HPDE6-E6E7 (cell line): ENCODE measurements at regions not wholly inside any gene's neighbourhood (a gene's known extent, or its start where the extent isn't known, plus 50 kb on each side); places are given as distances from the start of the nearest gene placed in this dataset.
A peak's percentile ranks its signal among the peaks of the same experiment; 100 is the strongest.

ENCODE experiments used
- DNase-seq: peaks from one replicate; pipeline ENCODE4 v3.0.0; 2011; ENCODE audit warnings: missing footprints; ENCODE audit errors: extremely low spot score

DNA sequence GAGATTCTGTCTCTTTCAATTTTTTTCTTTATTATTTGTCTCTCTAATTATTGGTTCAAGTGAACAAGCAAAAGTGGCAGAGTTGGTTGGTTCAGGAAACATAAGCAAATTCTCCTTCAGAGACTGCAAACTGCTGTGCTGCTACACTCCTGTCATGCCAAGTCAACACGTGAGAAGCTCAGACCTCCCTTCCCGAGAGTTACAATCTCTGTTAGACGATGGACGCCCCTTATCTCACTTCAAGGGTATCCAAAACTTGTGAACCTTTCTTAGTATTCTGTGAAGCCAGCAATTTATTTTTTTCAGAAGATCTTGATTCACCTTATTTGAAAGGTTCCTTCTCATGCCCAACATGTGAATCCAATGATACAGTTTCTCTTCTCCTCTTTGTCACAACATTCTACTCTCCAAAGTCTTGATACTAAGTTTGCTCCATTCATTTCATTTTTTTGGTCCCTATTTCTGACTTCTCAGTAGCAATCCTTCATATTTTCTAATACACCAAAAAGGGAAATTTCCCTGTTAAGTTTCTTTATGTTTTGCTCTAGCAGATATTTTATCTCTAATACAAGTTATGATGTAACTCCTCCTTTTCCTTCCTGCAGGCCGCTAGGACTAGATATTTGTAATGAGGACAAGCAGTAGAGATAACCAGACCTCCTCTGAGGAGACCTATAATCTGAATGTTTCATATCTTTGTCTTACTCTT lies 448.8 kb upstream of the CITED2 start:
- DNase-seq: no peak

GRCh38 chr6:139821676-139822223 lies 447.3 kb upstream of the CITED2 start:
- no peak for DNase-seq

- DNase-seq: no peak
Measured at GRCh38 chr6:139820210-139820609, 445.8 kb upstream of the CITED2 start.

- no peak for DNase-seq
Measured at GRCh38 chr6:139819776-139820175, 445.3 kb upstream of the CITED2 start.

GRCh38 chr6:139812939-139813338 lies 438.5 kb upstream of the CITED2 start:
- no peak for DNase-seq

DNA sequence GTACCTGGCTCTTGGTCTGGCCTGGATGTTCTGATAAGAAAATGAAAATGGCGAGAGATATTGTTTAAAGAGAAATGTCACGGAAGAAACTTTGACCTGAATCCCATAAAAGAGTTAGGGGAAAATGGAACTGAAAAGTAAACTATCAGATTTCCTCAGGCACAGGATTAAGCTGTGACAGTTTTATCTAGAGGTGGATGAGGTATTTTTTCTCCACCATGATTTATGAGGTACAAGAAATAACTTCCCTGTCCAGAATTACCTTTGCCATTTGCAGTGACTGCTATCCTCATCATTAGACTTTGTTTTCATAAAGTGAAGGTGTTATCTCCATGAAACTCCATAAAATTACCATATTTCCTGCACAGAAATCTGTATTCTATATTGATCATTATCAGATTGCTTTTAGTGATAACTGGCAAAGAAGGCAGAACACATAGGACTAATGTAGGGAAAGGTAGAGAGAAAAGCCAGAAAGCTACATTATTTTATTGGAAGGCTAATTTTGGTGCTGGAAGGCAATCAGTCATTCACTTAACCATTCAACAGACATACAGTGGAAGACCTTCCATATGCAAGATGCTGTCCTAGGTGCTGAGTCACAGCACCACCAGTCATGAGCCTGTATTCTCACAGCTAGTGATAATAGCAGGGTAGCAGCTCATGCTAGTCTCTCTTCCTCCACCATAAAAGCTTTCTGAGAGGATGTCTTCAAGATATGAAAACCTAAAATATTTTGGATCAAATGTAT lies 427.3 kb upstream of the CITED2 start:
- no peak for DNase-seq

GRCh38 chr6:139800837-139801236 lies 426.4 kb upstream of the CITED2 start:
- DNase-seq: no peak

GRCh38 chr6:139790527-139790926 lies 416.1 kb upstream of the CITED2 start:
- no peak for DNase-seq

- DNase-seq: no peak
Measured at GRCh38 chr6:139784222-139784769, 409.8 kb upstream of the CITED2 start.

- DNase-seq: no peak
Measured at GRCh38 chr6:139779988-139780774, 405.7 kb upstream of the CITED2 start.

DNA sequence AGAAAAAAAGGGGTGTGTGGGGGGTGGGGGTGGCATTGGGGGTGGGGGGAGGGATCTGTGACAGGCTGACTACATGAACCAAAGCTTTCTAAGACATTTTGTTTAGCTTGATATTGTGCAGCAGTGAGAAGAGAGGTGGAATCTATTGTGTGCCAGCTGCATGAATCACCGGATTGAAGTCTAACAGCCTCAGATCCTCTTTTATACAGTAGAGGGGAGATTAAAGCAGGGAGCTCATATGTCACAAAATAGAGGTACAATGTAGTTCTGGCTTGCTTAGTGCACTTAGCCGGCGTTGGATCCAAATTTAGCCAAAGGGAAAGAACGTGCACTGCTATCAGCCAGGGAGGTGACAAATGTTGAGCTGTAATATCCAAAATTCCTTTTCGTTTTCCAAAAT lies 404.2 kb upstream of the CITED2 start:
- no peak for DNase-seq

DNA sequence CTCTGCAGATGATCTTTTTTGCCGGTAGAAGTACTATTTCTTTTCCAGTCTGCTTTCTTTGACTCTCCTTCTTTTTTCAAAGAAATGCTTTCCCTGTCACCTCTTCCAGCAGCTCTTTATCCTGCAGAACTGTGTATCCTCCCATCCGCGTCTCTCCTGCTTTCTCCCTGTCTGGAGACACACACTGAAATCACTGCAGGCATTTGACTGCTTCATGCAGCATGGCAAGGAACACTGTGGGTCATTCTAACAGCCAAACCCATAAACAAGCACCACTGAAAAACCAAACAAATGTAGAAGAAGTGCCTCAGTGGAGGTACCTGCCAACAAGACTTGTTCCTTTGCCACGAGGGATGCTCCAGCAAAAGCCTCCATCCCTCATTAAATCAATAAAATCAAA lies 403.7 kb upstream of the CITED2 start:
- DNase-seq: no peak

- no peak for DNase-seq
Measured at GRCh38 chr6:139777202-139777970, 402.9 kb upstream of the CITED2 start.

DNA sequence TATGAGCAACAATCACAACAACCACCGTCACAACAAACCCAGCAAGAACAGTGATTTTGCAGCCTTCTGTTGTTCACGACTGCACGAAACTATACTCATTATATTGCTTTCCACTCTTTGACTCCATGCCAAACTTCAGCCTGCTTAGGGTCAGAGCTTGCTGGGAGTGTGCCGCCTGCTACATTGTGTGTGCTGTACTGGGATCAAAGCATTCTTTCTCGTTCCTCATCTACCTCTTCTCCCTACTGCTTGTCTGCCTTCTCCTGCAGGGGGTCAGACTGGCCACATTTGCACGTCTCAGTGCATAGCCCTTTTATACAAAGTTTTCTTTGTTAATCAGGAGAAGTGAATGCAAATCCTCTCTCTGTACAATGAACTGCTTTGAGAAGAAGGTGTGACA lies 401.6 kb upstream of the CITED2 start:
- no peak for DNase-seq

DNA sequence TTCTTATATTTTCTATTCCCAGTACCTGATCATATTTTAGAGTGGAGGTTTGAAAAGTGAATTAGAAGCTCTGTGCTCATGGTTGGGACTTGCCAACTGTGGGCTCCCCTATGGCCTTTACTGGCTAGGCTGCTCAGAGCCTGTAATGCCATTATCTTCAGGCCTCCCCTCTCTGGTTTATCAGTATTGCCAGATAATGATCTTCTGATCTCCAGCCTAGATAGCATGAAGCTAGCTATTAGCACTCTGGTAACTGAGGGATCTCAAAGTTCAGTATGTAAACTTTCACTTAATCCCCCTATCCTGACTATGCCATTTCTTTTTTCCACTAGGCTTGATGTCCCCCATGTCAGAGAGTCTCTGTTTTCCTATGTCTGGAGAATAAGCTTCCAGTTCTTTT lies 393.7 kb upstream of the CITED2 start:
- DNase-seq: no peak

DNA sequence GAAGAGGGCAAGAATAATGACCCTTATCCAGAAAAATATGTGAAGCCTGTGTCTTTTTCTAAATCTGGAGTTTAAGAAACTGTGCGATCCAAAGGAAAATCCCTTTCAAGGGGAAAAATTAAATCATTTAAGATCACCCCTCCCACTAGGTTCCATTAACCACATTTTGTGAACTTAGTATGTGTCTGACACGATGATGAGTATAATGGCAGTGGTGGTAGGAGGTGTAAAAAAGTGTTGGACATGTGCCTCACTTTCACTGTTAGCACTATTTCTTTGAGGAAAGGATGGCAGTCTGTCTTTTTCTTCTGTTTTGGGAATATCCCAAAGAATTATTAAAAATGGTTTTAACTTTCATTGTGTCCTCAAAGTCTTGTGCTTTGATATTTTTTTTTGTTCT lies 392.3 kb upstream of the CITED2 start:
- no peak for DNase-seq

DNA sequence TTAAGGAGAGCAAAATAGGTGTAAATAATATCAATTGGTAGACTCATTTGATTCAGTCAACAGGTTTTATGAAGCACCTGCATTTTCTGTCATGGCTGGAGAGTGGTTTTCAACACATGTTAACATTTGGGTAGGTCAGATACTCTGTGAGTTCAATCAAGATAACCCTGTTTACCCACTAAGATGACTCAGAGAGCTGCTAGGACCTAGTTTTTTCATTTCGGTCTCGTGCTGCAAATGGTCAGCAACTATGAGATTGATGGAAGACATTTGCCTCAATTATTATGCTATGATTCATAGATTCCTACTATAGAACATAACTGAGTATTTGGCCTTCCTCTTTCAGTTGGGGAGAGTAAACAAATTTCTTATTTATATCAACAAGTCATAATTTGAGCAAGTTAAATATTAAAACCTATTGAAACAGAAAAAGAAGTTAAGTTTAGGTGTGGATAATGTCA lies 391.4 kb upstream of the CITED2 start:
- DNase-seq: peak; percentile 38

DNA sequence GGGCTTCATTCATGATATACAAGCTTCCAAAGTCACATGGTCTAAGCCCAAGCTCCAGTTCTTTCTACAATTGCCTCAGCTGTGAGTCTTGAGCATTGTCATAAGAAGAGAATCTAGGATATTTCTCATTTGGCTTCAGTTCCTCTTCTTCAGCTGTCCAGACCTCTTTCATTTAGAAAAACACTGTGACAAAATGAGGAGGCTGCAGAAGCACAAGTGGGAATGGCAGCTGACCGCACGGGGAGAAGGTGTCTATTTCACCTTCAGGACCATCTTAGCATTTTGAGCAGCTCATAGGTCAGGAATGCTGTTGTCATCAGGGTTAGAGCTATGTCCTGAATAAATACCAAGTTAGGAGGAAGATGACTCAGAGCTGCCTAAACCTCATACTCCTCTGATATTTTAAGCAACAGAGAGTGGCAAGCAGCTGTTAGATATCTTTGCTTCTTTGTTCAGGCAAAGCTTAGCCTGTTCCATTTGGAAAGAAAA lies 390.1 kb upstream of the CITED2 start:
- DNase-seq: peak; percentile 58

DNA sequence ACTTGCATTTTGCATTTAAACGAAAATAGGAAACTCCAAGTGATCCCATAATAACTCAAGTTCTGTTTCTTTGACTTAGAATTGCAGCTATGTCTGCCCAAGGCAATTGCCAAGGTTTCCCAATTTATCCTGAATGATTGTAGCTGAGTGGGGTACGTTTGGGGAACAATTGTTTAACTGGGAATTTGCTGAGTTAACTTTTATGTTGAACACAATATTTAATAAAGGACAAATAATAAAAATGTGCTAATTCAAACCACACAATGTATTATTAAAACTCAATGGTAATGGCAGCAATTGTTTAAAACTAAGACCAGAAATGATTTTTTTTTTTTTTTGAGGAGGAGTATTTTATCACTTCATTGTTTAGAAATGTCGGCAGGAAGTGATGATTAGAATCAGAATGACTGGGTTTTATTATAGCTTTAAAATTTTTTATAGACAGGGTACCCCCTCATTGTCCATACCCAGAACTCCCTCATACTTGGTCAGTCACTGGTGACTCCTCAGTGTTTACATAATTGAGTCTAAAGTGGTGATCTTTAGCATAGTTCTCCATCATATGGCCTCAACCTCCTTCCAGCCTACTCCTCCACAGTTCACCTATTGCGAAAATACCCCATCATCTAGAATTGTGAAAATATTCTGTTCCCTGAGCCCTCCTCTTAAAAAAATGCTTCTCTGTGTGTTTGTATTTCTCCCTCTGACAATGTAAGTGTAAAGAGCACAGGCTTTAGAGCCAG lies 389.2 kb upstream of the CITED2 start:
- DNase-seq: no peak

DNA sequence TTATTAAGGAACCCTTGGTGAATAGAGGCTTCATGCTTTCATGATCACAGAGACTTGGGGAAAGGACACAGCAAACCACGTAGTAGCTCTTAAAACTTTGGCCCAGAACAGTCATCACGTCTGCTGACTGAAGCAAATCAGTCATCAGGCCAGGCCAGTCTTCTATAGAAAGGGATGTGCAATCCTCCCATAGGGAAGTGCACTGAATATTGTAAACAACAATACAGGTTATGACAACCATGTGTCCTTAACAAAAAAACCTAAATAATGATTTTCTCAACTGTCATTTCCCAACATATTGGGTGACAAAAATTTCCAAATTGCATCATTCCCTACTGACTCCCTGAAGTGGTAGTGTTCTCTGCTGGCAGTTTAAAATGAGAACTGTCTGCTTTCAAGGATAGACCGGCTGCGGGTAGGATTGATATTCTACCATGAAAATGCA lies 388.2 kb upstream of the CITED2 start:
- DNase-seq: no peak
